HepG2 (cell line): ENCODE measurements at regions not wholly inside any gene's neighbourhood (a gene's known extent, or its start where the extent isn't known, plus 50 kb on each side); places are given as distances from the start of the nearest gene placed in this dataset.

ENCODE experiments used
- ATAC-seq: fragments of 200-7000 bp; cut with Tn5 transposase; 3 replicates; pipeline ENCODE4 v1.9.1; 2020; ENCODE audit warnings: mild to moderate bottlenecking, moderate library complexity
- BruUV-seq: library from RNA; stranded (reverse); fragments of 400-500 nt; replicated peaks from 2 replicates; lab custom pipeline; 2021; lab: Mats Ljungman, UMichigan
- CTCF ChIA-PET: fragments of 300-600 bp; formaldehyde crosslinking; extraction: SDS; loops from one replicate; lab custom pipeline; 2021; ENCODE audit warnings: low total read pairs, inconsistent platforms, low intra/inter-chr PET ratio; lab: Yijun Ruan, JAX
- POLR2A ChIA-PET: fragments of 350-600 bp; sonication (Branson Sonifier 250); formaldehyde crosslinking; loops from one replicate; lab custom pipeline; 2020; ENCODE audit warnings: antibody characterized with exemption, inconsistent platforms; lab: Yijun Ruan, JAX
- DNase-seq: peaks from one replicate; pipeline ENCODE4 v3.0.0-alpha.2; 2015; ENCODE audit warnings: low spot score
- FAIRE-seq: peaks from 3 replicates; lab custom pipeline; 2011; peaks lifted over from hg19 to GRCh38; lab: Jason Lieb, UNC
- H2AFZ ChIP-seq: one replicate; pipeline ENCODE4 v1.6.1; 2011; ENCODE audit warnings: low read length, inconsistent platforms
- H3K27ac ChIP-seq: fragments of 300-600 bp; 3 replicates; pipeline ENCODE4 v1.8.0; 2011; ENCODE audit warnings: mixed run types, mild to moderate bottlenecking, mixed read lengths, low read length, inconsistent platforms; ENCODE audit not compliant: insufficient read depth; ENCODE audit errors: extremely low read length
- H3K27me3 ChIP-seq, 2 experiments: fragments of 200-600 bp in 1 of 2; 2 replicates in 1 of 2; 3 replicates in 1 of 2; pipeline versions ENCODE4 v1.6.0 to v1.8.0; 2011; ENCODE audit warnings: low read length in 2 of 2, mild to moderate bottlenecking in 2 of 2, moderate library complexity in 2 of 2, inconsistent platforms in 1 of 2; ENCODE audit not compliant: insufficient read depth in 2 of 2, control insufficient read depth in 1 of 2
- H3K36me3 ChIP-seq, 2 experiments: fragments of 200-600 bp in 1 of 2; replicated peaks in 1 of 2; 2 replicates in 1 of 2; 3 replicates in 1 of 2; pipeline versions ENCODE4 v1.5.1 to v1.8.0; 2011; ENCODE audit warnings: low read length in 2 of 2, inconsistent platforms in 1 of 2; ENCODE audit not compliant: insufficient read depth in 2 of 2, control insufficient read depth in 1 of 2
- H3K4me1 ChIP-seq: 2 replicates; pipeline ENCODE4 v1.5.1; 2012; ENCODE audit warnings: low read length, inconsistent platforms; ENCODE audit not compliant: insufficient read depth
- H3K4me2 ChIP-seq: 2 replicates; pipeline ENCODE4 v1.6.0; 2011; ENCODE audit warnings: low read depth, low read length, inconsistent platforms
- H3K4me3 ChIP-seq, 3 experiments: fragments of 200-600 bp in 1 of 3; sonication (generic), shearing (Covaris generic) in 1 of 3; replicated peaks in 1 of 3; 2 replicates each; pipeline ENCODE4 v1.5.1; 2011 to 2016; ENCODE audit warnings: low read length in 3 of 3, inconsistent platforms in 2 of 3, low read depth in 2 of 3, mild to moderate bottlenecking in 2 of 3, control low read depth in 1 of 3, mixed read lengths in 1 of 3; ENCODE audit not compliant: insufficient read depth in 1 of 3
- H3K79me2 ChIP-seq: one replicate; pipeline ENCODE4 v1.6.1; 2011; ENCODE audit warnings: low read length, inconsistent platforms; ENCODE audit not compliant: insufficient read depth
- H3K9ac ChIP-seq: 2 replicates; pipeline ENCODE4 v1.6.0; 2011; ENCODE audit warnings: mild to moderate bottlenecking, low read depth, low read length, inconsistent platforms; ENCODE audit not compliant: insufficient read depth
- H3K9me3 ChIP-seq: 2 replicates; pipeline ENCODE4 v1.5.1; 2012; ENCODE audit warnings: mild to moderate bottlenecking, low read length
- H4K20me1 ChIP-seq: 2 replicates; pipeline ENCODE4 v1.6.0; 2011; ENCODE audit warnings: inconsistent platforms, mild to moderate bottlenecking, low read length, moderate library complexity; ENCODE audit not compliant: insufficient read depth
- HDAC2 ChIP-seq: sonication (generic); formaldehyde crosslinking; IDR thresholded peaks from 2 replicates; pipeline ENCODE4 v1.4.0; 2020; ENCODE audit warnings: missing genetic modification reagents
- IRX3 ChIP-seq: sonication (generic); formaldehyde crosslinking; IDR thresholded peaks from 2 replicates; pipeline ENCODE4 v1.8.1; 2023; ENCODE audit warnings: mild to moderate bottlenecking, low read depth, missing genetic modification reagents, borderline replicate concordance
- KLF13 ChIP-seq: sonication (generic); formaldehyde crosslinking; IDR thresholded peaks from 2 replicates; pipeline ENCODE4 v1.4.0; 2020; ENCODE audit warnings: mild to moderate bottlenecking, missing genetic modification reagents
- NR2F6 ChIP-seq, 2 experiments: IDR thresholded peaks; 2 replicates each; pipeline ENCODE4 v1.6.1; 2016; ENCODE audit warnings: antibody characterized with exemption in 1 of 2, mild to moderate bottlenecking in 1 of 2
- U2AF2 ChIP-seq: fragments of 200-400 bp; formaldehyde crosslinking; IDR thresholded peaks from 2 replicates; pipeline ENCODE4 v1.6.1; 2017; ENCODE audit warnings: low read depth, mild to moderate bottlenecking, low read length
- ZBTB4 ChIP-seq: sonication (generic); formaldehyde crosslinking; IDR thresholded peaks from 2 replicates; pipeline ENCODE4 v1.4.0; 2020; ENCODE audit warnings: missing genetic modification reagents, mild to moderate bottlenecking, borderline replicate concordance
- ZBTB42 ChIP-seq: sonication (generic); formaldehyde crosslinking; IDR thresholded peaks from 2 replicates; pipeline ENCODE4 v1.5.0; 2020; ENCODE audit warnings: mild to moderate bottlenecking, missing genetic modification reagents
- ZFP90 ChIP-seq: sonication (generic); formaldehyde crosslinking; IDR thresholded peaks from 2 replicates; pipeline ENCODE4 v1.8.0; 2022; ENCODE audit warnings: missing genetic modification reagents, mild to moderate bottlenecking, inconsistent platforms, borderline replicate concordance
- ZNF354B ChIP-seq: sonication (generic); formaldehyde crosslinking; IDR thresholded peaks from 2 replicates; pipeline ENCODE4 v1.8.0; 2022; ENCODE audit warnings: mild to moderate bottlenecking, missing genetic modification reagents
- ZNF577 ChIP-seq: sonication (generic); formaldehyde crosslinking; IDR thresholded peaks from 2 replicates; pipeline ENCODE4 v1.4.0; 2020; ENCODE audit warnings: mild to moderate bottlenecking, low read depth, missing genetic modification reagents, borderline replicate concordance
- ZSCAN25 ChIP-seq: sonication (generic); formaldehyde crosslinking; IDR thresholded peaks from 2 replicates; pipeline ENCODE4 v1.8.0; 2022; ENCODE audit warnings: mild to moderate bottlenecking, missing genetic modification reagents
- in situ Hi-C: cut with HindIII; loops from 2 replicates; pipeline ENCODE4 v1.10.0; 2017; ENCODE audit warnings: low pct_unique_long_range_greater_than_20kb; ENCODE audit not compliant: extremely low pct_ligation_motif_present
- intact Hi-C: fragments of 100-400 bp; cut with micrococcal nuclease; formaldehyde crosslinking; loops from one replicate; pipeline ENCODE4 v1.10.0; 2022; ENCODE audit not compliant: unreplicated experiment
- TF ChIP-seq, protein P1 (sequence below): sonication (generic); formaldehyde crosslinking; IDR thresholded peaks from 2 replicates; pipeline ENCODE4 v1.8.0; 2022; ENCODE audit warnings: missing genetic modification reagents, low read depth, mild to moderate bottlenecking, borderline replicate concordance
- TF ChIP-seq, protein P2 (sequence below): sonication (generic); formaldehyde crosslinking; IDR thresholded peaks from 2 replicates; pipeline ENCODE4 v1.4.0; 2020; ENCODE audit warnings: missing genetic modification reagents, low read depth, mild to moderate bottlenecking, borderline replicate concordance
- TF ChIP-seq, protein P3 (sequence below): sonication (generic); formaldehyde crosslinking; IDR thresholded peaks from 2 replicates; pipeline ENCODE4 v1.4.0; 2020; ENCODE audit warnings: mild to moderate bottlenecking, missing genetic modification reagents
- TF ChIP-seq, protein P4 (sequence below): sonication (generic); formaldehyde crosslinking; IDR thresholded peaks from 2 replicates; pipeline ENCODE4 v1.8.0; 2022; ENCODE audit warnings: mild to moderate bottlenecking, missing genetic modification reagents, moderate library complexity
- TF ChIP-seq, protein P5 (sequence below): IDR thresholded peaks from 2 replicates; pipeline ENCODE4 v1.6.1; 2018; ENCODE audit warnings: missing genetic modification reagents

DNA sequence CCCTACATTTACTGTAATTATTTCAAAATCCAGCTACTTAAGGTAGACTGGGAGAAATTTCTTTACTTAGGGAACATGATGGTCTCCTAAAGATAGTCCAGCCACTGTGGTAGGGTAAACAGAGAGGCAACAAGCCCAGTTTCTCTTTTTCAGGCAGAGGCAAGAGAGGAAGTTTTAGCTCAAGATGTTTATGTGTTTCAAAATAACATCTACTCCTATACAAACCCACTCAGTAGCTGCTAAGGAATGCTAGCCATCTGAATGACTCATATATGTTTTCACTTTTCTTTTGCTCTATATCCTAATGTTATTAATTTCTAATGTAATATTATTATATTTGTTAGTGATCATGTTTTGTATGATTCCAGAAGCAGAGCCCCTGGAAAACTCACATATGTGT, 856.6 kb downstream of the PLA2G4A start:
- BruUV-seq, result no TSS peak
- in situ Hi-C loops (no loop called here), intact Hi-C loops (no loop called here)
- Histone ChIP-seq H3K4me3 (no peak overlapping the region), H3K4me2 (no peak overlapping the region), H3K4me1 (no peaks in the 10 kb centered on the region), H3K27ac (no peak overlapping the region), H3K9ac (no peak overlapping the region), H2AFZ (no peak overlapping the region), H3K27me3 (no peaks in the 10 kb centered on the region), H3K79me2 (no peaks in the 10 kb centered on the region), H3K36me3 (no peaks in the 10 kb centered on the region), H3K9me3 (no peaks in the 10 kb centered on the region), H4K20me1 (no peaks in the 10 kb centered on the region)
- ChIA-PET POLR2A (no interaction called here), CTCF (no interaction called here)
- TF ChIP-seq HDAC2 (CRISPR knock-in tag) (no peak), KLF13 (CRISPR knock-in tag) (no peak), ZFP90 (no peak), ZBTB4 (CRISPR knock-in tag) (no peak), NR2F6 (IDR thresholded peaks at IDR 0.05) (no peak), NR2F6 (CRISPR knock-in tag; IDR thresholded peaks at IDR 0.05) (no peak), ZNF354B (CRISPR knock-in tag) (no peak), ZNF577 (no peak), U2AF2 (no peak), ZBTB42 (no peak), IRX3 (CRISPR knock-in tag) (no peak), ZSCAN25 (no peak)
- TF ChIP-seq, protein P1, sequence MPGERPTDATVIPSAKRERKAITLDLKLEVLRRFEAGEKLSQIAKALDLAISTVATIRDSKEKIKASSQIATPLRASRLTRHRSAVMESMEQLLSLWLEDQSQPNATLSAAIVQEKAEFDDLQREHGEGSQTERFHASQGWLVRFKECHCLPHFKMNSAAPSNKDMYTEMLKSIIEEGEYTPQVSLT, result no peak
- TF ChIP-seq, protein P2, sequence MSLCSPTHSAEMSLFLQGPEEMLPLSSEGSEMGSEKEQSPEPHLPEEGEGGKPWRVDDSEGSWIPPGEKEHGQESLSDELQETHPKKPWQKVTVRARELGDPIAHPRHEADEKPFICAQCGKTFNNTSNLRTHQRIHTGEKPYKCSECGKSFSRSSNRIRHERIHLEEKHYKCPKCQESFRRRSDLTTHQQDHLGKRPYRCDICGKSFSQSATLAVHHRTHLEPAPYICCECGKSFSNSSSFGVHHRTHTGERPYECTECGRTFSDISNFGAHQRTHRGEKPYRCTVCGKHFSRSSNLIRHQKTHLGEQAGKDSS (CRISPR knock-in tag), result no peak
- TF ChIP-seq, protein P3, sequence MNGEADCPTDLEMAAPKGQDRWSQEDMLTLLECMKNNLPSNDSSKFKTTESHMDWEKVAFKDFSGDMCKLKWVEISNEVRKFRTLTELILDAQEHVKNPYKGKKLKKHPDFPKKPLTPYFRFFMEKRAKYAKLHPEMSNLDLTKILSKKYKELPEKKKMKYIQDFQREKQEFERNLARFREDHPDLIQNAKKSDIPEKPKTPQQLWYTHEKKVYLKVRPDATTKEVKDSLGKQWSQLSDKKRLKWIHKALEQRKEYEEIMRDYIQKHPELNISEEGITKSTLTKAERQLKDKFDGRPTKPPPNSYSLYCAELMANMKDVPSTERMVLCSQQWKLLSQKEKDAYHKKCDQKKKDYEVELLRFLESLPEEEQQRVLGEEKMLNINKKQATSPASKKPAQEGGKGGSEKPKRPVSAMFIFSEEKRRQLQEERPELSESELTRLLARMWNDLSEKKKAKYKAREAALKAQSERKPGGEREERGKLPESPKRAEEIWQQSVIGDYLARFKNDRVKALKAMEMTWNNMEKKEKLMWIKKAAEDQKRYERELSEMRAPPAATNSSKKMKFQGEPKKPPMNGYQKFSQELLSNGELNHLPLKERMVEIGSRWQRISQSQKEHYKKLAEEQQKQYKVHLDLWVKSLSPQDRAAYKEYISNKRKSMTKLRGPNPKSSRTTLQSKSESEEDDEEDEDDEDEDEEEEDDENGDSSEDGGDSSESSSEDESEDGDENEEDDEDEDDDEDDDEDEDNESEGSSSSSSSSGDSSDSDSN (CRISPR knock-in tag), result no peak
- TF ChIP-seq, protein P4, sequence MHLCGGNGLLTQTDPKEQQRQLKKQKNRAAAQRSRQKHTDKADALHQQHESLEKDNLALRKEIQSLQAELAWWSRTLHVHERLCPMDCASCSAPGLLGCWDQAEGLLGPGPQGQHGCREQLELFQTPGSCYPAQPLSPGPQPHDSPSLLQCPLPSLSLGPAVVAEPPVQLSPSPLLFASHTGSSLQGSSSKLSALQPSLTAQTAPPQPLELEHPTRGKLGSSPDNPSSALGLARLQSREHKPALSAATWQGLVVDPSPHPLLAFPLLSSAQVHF, result no peak
- TF ChIP-seq, protein P5, sequence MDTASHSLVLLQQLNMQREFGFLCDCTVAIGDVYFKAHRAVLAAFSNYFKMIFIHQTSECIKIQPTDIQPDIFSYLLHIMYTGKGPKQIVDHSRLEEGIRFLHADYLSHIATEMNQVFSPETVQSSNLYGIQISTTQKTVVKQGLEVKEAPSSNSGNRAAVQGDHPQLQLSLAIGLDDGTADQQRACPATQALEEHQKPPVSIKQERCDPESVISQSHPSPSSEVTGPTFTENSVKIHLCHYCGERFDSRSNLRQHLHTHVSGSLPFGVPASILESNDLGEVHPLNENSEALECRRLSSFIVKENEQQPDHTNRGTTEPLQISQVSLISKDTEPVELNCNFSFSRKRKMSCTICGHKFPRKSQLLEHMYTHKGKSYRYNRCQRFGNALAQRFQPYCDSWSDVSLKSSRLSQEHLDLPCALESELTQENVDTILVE (CRISPR knock-in tag), result no peak
- FAIRE-seq, result no peak
- DNase-seq, result no peak
- ATAC-seq, result no peak
